GM18517 (cell line): ENCODE measurements at regions not wholly inside any gene's neighbourhood (a gene's known extent, or its start where the extent isn't known, plus 50 kb on each side); places are given as distances from the start of the nearest gene placed in this dataset.

Experiments used
- ATAC-seq: cut with Tn5 transposase; IDR thresholded peaks from one replicate; pipeline ENCODE4 v1.9.1; 2021; ENCODE audit warnings: mild to moderate bottlenecking, moderate library complexity; ENCODE audit not compliant: unreplicated experiment

DNA sequence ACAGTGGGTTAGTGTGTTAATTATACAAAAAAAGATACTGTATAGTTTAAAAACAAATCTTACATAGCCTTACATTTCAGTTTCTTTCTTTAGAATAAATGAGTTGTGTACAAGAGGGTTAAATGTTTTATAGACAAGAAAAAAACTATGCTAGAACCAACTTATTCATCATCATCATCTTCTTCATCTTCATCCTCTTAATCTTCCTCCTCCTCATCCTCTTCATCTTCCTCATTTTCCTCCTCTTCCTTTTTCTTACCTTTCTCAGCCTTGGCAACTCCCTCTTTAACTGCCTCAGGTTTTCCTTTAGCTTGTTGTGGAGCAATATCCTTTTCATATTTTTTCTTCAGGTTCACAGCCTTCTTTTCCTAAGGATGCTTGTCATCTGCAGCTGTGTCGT lies 53.7 kb downstream of the RPS12 start:
- no peak for ATAC-seq

DNA sequence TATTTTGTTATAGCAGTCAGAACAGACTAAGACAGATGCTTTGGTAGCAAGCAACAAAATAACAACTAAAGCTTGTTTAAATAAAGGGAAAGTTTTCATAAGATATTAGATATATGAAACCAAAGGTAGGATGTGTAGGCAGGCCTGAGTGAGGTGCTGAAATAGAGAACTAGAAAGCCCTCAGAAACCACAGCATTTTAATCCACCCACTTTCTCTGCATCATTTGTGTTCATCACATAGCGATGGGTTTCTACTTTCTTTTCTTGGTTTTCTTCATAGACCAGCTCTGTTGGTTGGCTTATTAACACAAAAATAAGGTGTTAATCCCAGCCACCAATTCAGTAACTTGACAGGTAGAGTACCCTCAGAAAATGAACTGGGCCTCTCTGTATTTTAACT lies 58.6 kb downstream of the RPS12 start:
- ATAC-seq: peak; percentile 100

DNA sequence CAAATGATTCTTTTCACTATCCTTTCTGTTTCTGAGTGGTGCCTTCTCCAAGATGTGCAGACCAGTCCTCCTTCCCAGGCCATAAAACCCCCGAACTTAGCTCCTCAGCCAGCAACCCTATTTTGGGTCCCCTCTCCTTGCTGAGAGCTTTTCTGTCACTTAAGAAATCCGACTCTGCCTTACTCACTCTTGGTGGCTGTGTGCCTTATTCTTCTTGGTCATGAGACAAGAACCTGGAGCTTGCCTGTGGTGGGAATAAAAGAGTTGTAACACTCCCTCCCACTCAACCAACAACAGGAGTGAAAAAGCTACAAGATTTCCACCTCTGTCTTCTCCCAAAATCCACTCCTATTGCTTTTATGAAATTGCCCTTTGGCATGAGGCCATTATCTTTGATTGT lies 62.6 kb downstream of the RPS12 start:
- ATAC-seq: no peak

DNA sequence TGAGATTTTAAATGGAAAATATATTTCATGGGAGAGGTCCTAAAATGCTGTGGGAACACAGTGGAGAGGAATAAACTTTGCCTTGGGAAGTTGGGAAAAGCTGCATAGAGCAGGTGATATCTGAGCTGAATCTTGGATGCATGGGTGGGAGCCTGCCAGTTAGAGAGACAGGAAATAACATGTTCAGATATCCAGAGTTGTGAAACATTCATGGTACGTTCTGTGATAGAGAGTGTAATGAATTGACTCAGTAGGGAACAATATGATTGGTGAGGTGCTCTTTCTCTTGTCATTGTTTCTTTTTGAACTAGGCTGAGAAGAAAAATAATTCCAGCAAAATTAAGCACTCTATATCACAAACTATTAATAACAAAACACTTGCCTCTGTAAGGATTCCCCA lies 72.8 kb downstream of the RPS12 start:
- no peak for ATAC-seq

DNA sequence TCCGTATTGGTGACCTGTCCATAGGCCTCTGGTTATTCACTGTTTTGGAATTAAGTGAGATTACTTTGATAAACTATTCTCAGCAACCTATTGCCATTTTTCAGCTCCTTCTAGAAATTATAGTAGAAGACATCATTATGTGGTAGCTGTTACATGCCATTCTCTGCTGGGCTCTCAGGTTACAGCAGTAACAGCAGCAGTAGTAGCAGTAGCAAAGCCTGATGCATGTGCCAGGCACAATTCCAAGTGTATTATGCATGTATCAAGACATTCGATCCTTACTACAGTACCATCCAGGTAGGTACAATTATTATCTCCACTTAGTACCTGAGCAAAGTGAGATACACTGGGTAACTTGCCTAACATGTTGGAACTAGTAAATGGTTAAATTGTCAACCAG lies 74.3 kb downstream of the RPS12 start:
- no peak for ATAC-seq

DNA sequence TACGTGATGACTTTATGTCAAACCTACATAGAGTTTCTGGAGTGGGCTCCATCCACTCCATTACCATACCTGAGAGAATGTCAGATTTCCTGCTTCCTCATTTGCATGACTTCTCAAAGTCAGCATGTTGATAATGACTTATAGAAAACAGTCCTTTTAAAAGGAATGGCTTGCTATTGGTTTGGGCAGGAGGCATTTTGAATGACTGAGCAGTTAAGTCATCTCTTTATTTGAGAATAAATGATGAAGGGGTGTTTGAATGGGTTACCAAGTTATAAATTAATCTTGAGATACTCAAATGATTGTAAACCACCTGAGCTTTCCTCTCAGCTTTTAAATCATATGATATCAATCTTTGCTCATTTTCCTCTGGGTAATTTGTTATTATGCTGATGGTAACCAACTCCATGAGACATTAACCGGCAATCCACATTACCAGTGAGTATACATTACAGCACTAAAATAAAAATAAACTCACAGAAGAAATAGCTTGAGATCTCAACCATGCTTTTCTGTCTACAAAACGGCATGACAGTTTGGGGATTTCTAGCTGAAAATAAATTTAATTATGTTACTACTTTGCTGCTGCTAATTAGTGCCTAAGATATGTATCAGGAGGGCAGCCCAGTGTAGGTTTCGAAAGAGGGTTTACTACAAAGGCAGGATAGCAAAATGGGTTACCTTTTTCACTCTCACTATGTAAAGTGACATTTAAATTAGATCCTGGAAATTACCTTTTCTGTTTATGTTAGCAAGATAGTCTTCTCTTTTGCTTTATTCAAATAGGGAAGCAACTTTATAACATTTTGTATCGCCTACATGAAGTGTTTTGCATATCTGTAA lies 78.8 kb downstream of the RPS12 start:
- ATAC-seq: no peak

DNA sequence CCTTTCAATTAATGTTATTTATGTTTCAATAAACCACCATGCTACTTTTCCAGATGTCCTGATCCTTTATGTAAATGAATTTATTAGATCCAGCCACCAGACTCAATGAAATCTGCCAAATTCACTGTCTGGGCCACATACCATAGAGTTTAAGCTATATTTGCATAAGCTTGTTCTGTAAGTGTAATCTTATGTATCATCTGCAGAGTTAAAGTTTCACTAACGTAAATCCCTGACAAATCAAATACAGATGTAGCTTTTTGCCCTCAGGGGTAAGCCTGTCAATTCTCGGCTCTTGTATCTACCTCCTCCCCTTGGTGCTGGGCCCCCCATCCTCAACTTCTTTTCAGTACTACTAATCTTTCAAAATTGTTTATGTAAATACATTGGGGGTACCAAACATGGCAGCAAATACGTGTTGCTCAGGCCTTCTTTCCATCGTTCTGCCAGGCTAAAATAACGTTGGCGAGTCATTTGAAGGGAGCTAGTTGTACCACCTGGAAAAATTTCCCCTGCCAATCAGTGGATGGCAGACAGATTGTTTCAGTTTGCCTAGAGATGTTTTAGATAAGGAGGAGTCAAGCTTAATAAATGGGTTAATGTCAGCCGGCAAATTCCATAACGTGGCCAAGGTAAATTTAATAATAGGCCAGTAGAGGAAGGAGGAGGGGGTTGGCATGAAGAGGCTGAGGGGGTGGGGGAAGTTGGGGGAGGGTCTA lies 79.6 kb downstream of the RPS12 start:
- ATAC-seq: no peak

DNA sequence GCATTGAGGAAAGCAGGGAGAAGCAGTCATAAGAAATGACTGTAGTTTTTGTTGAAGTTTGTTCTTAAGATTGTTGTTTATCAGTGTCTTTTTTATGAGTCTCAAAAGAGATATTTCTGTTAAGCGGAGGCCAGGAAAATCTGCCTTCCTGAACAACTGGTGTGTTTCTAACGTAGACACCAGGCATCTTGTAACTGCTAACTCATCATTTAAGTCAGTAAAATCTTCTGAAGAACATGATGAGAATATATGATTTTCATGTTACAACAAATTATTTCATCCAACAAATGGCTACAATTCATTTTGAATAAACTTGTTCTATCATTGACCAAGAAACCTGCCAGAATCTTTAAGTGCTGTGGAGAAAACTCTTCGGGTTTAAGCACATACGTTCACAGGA lies 84.0 kb downstream of the RPS12 start:
- no peak for ATAC-seq

DNA sequence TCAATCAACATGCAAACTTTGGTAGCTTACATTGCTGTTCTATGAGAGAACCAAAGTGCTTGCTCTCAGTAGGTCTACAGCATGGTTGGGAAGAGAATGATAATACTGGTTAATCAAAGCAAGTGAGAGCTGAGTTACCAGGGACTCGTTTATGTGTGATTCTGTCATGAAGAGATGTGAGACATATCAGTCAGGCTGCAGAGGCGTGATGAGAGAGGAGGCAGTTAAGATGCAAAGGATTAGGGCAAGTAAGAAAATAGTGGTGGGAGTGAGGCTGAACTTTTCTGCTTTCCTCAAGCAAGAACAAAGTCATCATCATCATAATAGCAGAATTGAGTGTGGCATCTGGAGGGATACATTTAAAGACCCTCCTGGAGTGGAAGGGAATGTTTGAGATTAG lies 86.5 kb downstream of the RPS12 start:
- no peak for ATAC-seq

DNA sequence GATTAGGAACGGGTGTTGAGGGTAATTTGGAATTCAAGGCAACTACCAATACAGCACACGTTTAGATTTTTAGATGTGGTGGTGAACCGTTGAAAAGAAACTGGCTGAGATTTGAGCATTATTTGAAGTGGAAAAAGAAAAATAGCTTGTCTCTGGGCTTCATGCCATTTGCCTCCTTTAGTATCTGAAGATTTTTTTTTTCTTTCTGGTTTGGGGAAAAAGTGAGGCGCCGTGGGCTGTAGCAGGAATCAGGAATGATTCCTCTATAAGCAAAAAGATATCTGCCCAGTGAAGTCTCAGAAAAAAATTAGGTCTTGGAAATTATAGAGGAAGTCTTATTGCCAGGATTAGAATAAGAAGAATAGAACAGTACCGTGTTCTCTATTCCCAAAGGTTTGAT lies 88.5 kb downstream of the RPS12 start:
- no peak for ATAC-seq

DNA sequence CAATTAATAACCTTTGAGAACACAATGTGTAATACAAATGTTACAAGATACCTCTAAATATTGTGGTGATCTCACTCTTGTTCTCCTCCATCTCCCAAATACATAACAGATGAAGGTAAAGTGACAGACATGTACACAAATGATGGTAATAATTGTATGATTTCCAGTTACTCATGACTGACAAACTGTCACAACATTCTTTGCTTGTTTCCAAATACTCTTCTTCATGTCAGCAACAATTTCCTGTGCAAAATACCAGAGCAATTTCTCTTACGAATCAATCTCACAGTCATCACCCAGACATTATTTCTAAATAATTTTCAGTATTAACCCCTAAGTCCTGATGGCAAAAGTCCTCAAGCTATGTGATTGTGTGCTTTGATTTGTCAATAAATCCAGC lies 92.9 kb downstream of the RPS12 start:
- no peak for ATAC-seq

DNA sequence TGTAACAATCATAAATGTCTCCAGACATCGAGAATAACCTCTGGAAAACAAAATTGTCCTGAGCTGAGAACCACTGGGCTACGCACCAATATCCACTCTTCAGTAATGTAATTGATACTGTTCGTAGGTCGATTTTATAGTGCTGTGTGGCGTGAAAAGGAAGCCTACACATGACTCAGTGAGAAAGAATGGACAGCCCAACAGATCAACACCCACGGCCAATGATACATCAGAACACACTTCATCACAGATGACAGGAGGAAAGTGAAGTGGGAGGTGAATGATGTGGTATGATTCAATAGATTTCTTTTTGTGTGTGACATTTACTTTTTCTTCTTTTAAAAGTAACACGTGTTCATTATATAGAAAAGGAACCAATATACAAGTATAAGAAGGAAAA lies 93.5 kb downstream of the RPS12 start:
- no peak for ATAC-seq

DNA sequence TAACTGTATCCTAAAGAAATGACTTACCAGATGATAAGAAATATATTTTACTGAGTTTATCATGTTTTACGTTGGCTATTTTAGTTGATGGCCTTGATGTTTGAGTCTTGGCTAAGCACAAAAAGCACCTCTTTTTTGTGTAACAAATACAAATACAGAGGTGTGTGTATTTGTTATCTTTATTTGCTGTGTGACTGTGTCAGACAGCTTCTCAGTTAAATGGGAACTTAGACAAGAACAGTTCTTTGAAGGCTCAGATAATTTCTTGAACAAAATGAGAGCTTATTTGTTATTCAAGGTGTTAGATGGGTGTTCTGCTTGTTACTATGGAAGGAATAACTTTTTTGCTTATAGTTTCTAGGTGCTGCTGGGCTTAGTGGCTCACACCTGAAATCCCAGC lies 95.4 kb downstream of the RPS12 start:
- ATAC-seq: no peak

DNA sequence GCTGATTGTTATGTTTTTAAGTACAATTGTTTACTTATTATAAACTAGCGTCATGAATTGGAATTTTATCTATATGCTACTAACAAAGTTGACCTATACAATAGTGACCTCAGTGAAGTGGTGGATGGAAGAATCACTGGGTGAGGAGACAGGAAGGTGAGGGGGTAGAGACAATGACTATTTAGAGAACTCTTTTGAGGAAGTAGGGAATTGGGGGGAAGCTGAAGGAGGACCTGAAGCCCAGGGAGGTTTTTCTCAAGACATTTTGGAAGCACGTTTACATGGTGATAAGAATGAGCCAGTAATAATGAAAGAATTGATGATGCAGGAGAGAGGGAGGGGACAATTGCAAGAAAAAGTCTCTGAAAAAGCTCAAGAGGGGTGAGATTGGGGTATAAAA lies 96.4 kb downstream of the RPS12 start:
- ATAC-seq: no peak

DNA sequence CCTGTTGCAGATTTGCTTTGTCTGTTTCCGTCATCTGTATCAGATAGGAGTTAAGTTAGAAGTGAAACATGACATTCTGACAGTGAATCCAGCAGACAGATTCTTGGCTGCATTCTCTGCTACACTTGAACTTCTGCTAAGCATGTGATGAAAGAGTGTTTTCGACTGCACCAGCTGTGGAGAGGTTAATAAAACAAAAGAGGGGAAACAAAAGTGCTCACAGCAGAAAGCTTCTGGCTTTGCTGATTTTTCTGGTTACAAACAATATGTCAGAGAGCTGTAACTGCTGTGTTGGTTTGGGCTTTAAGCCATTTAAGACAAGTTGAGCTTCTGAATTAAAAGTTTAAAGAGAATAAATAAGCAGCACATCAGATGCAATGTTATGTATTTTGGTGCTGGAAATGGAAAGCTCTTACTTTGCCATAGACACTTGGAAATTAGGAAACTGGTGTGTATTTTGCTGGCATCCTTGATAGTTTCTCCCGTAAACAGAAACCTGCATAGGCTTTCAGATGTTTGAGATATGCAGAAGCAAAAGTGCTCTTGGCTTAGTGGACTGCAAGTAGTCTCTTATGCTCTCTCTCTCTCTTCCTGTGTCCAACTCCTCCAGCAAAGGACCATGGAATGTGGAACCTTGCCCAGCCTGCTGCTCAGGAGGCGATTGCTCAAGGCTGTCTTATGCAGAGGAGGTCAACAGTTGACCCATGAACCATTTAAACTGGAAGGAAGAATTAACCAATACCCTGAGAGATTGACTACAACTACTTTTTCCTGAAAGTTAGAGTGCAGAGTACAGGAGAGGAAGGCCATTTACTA lies 104.9 kb downstream of the RPS12 start:
- no peak for ATAC-seq

DNA sequence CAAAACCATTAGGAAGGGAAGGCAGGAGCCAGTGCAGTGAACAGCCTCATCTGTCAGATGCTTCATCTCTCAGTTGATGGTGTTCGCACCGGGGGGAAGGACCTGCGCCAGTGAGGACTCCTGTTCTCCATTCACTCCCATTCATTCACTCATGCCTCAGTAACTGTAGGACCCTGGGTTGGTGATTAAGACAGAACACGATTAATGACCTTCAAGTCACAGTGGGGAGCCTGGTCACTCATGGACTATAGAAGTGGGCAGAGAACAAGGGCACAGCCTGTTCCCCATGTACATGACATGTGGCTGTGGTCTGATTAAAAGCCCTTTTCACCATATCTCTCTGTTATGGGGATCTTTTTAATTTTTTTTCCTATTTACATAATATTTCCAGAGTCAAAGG lies 113.3 kb downstream of the RPS12 start:
- no peak for ATAC-seq

DNA sequence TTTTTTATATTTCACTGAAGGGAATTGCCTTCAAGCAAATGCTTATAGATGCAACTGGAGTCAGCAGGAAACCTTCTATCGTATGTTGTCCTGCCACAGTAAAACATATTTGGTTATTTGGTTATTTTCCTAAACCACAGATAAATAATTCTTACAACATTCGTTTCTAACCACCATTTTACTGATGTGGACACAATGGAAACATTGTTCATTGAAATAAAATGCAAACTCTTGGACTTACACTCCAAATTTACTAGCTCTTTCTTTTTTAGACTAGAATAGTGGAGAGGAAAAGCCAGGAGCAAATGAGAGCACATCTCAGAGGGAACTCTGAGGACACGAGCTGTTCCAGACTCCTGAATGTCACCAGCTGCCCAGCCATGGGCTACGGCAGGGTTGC lies 114.8 kb downstream of the RPS12 start:
- ATAC-seq: no peak

DNA sequence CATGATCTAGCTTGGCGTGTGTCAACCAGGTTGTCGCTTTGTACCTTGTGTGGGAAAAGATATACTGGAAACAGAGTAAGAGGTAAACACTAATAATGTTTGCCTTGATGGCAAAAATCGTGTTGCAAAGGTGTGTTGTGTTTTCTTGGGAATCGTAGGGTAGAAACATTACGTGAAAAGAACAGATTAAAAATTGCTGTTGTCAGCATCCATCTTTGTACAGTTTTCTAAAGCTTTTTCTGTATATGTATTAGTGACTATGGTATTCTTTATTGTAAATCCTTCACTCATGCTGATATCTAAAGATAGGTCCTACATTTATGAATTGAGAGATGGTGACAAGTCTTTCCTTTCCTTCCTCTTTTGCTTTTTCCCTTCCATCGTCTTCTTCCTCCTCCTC lies 116.9 kb downstream of the RPS12 start:
- ATAC-seq: no peak

DNA sequence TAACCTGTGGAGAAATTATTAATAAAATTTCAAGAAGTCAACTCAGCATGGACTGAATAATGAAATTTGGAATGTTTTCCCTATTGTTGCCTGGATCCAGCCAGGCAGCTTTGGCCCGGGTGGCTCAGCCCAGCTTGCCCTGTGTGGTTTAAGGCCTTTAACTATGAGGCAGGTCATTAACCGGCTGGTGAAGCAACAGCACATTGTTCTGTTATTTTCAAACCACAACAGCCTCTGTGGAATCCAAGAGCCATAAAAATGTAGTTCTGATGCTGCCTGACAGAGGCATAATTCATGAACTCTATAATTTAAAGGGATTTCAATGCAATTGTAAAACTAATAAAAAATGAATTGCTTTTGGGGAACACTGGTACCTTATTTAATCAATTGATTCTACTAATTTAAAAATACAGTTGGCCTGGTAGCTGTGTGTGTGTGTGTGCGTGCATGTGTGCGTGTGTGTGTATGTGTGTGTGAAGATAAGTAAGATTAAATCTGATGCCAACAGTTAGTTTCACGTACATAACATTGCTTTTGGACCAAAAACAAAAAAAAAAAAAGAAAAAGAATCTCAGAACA lies 117.7 kb downstream of the RPS12 start:
- ATAC-seq: no peak

DNA sequence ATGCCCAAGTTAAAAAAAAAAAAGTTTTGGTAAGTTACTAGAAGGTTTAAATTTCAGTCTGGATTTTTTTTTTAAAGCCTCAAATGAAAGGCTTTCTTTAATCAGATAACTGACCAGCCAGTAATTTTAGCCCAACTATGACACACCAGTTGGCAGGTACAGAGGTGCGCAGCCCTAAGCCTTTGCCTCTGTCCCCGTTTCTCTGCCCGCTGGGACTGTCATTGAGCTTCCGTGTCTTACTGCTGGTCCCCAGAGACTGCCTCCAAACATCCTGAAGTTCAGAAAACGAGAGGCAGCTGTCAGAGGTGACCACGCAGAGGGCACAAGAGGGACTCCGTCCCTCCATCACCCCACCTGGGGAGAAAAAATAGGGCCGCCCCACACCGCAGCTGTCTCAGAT lies 118.2 kb downstream of the RPS12 start:
- no peak for ATAC-seq

DNA sequence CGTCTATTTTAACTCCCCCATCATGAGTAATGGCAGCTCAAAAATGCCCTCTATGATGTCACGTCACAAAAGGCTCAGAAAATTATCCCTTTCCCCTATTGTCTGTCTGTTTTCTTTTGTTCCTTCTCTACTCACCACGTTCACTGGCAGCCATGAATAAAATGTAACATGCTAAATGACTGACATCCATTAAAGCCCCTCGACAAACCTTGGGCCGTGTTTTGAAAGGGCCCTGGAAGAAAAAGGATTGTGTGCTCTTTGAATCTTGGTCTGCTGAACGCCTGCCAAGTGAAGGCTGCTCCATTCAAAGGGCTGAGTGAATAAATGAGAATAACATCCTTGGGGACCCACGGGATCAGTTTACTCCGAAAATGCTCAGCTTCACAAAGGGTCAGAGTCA lies 118.7 kb downstream of the RPS12 start:
- ATAC-seq: no peak
